OCI-LY1 (cell line): ENCODE measurements at regions not wholly inside any gene's neighbourhood (a gene's known extent, or its start where the extent isn't known, plus 50 kb on each side); places are given as distances from the start of the nearest gene placed in this dataset.

ENCODE experiments used
- H2AFZ ChIP-seq: fragments of 200-600 bp; sonication (generic), shearing (Covaris generic); 2 replicates; pipeline ENCODE4 v1.6.0; 2014; ENCODE audit warnings: antibody characterized with exemption, mild to moderate bottlenecking, low read length
- H3F3A ChIP-seq: fragments of 200-600 bp; sonication (generic), shearing (Covaris generic); 2 replicates; pipeline ENCODE4 v1.6.0; 2014; ENCODE audit warnings: mild to moderate bottlenecking, antibody characterized with exemption, low read length, moderate library complexity; ENCODE audit not compliant: insufficient read depth
- H3K27ac ChIP-seq: fragments of 200-600 bp; sonication (generic); 2 replicates; pipeline ENCODE4 v1.5.1; 2014; ENCODE audit warnings: low read length, mixed run types, mild to moderate bottlenecking, low read depth; ENCODE audit not compliant: poor library complexity, severe bottlenecking
- H3K27me3 ChIP-seq: fragments of 200-600 bp; sonication (generic); 2 replicates; pipeline ENCODE4 v1.6.0; 2014; ENCODE audit warnings: antibody characterized with exemption, mild to moderate bottlenecking, low read length, moderate library complexity; ENCODE audit not compliant: insufficient read depth
- H3K36me3 ChIP-seq: fragments of 200-600 bp; sonication (generic); 2 replicates; pipeline ENCODE4 v1.6.1; 2014; ENCODE audit warnings: mild to moderate bottlenecking, antibody characterized with exemption, low read length, moderate library complexity, mixed read lengths; ENCODE audit not compliant: insufficient read depth
- H3K4me1 ChIP-seq: fragments of 200-600 bp; sonication (generic); 2 replicates; pipeline ENCODE4 v1.5.1; 2014; ENCODE audit warnings: mild to moderate bottlenecking, low read length, moderate library complexity; ENCODE audit not compliant: insufficient read depth, severe bottlenecking
- H3K4me2 ChIP-seq: fragments of 200-600 bp; sonication (generic), shearing (Covaris generic); 2 replicates; pipeline ENCODE4 v1.6.1; 2014; ENCODE audit warnings: low read length
- H3K4me3 ChIP-seq: fragments of 200-600 bp; sonication (generic); 2 replicates; pipeline ENCODE4 v1.5.1; 2014; ENCODE audit warnings: low read length, low read depth, mild to moderate bottlenecking, mixed read lengths; ENCODE audit not compliant: poor library complexity, severe bottlenecking
- H3K79me2 ChIP-seq: fragments of 200-600 bp; shearing (Covaris generic); 2 replicates; pipeline ENCODE4 v1.6.1; 2016; ENCODE audit warnings: mixed run types, low read length, mixed read lengths; ENCODE audit not compliant: insufficient read depth
- H3K9ac ChIP-seq: fragments of 200-600 bp; sonication (generic), shearing (Covaris generic); 2 replicates; pipeline ENCODE4 v1.6.1; 2014; ENCODE audit warnings: mild to moderate bottlenecking, low read length, mixed read lengths
- H3K9me2 ChIP-seq: fragments of 200-600 bp; sonication (generic), shearing (Covaris generic); 2 replicates; pipeline ENCODE4 v1.6.1; 2014; ENCODE audit warnings: low read depth, mild to moderate bottlenecking, low read length, mixed read lengths
- H3K9me3 ChIP-seq: fragments of 200-600 bp; shearing (Covaris generic); 2 replicates; pipeline ENCODE4 v1.6.1; 2014; ENCODE audit warnings: low read length, mixed read lengths
- H4K20me1 ChIP-seq: fragments of 200-600 bp; sonication (generic), shearing (Covaris generic); 2 replicates; pipeline ENCODE4 v1.6.0; 2016; ENCODE audit warnings: mild to moderate bottlenecking, low read length; ENCODE audit not compliant: insufficient read depth
- CTCF ChIP-seq: fragments of 200-600 bp; sonication (generic), shearing (Covaris generic); IDR thresholded peaks from 2 replicates; pipeline ENCODE4 v1.5.1; 2017; ENCODE audit warnings: mild to moderate bottlenecking, antibody characterized with exemption, low read length, moderate library complexity, mixed read lengths
- EZH2 ChIP-seq: fragments of 200-600 bp; sonication (generic), shearing (Covaris generic); IDR thresholded peaks from 2 replicates; pipeline ENCODE4 v1.8.0; 2017; ENCODE audit warnings: borderline replicate concordance, mixed run types, mild to moderate bottlenecking, antibody characterized with exemption, low read length, moderate library complexity, mixed read lengths

- H3K9me3 ChIP-seq, result no peaks in the 10 kb centered on the region
- no peak overlapping the region for H2AFZ ChIP-seq
- H3F3A ChIP-seq, result no peaks in the 10 kb centered on the region
- H3K79me2 ChIP-seq, result no peaks in the 10 kb centered on the region
- H3K9ac ChIP-seq, result no peak overlapping the region
- TF ChIP-seq EZH2, result no peak
- no peak for TF ChIP-seq CTCF
- no peak overlapping the region for H3K27ac ChIP-seq
- no peaks in the 10 kb centered on the region for H3K27me3 ChIP-seq
- no peak overlapping the region for H3K4me2 ChIP-seq
- H3K9me2 ChIP-seq, result no peaks in the 10 kb centered on the region
- H3K4me3 ChIP-seq, result no peak overlapping the region
- no peaks in the 10 kb centered on the region for H3K4me1 ChIP-seq
- no peaks in the 10 kb centered on the region for H3K36me3 ChIP-seq
- no peaks in the 10 kb centered on the region for H4K20me1 ChIP-seq
These were observed 591.6 kb upstream of the PLXNA2 start for GRCh38 chr1:208835781-208836180.

DNA sequence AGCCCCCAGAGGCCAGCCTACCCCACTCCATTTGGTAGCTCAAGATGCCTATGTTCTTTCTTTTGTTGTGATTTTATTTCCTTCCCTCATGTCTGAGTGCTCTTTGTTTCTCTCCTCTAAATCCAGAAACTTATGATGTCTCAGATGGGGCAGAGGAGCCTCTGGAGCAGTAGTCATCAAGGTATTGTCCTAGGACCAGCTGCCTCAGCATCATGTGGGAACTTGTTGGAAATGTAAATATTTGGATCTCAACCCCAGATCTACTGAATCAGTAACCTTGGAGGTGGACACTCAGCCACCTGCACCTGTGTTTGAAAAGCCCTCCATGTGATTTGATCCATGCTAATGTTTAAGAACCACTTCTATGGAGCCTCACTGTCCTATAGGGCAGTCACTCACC is 593.1 kb upstream of the PLXNA2 start:
- Histone ChIP-seq H3K9me2 (no peaks in the 10 kb centered on the region), H3K36me3 (no peaks in the 10 kb centered on the region), H3K4me2 (no peak overlapping the region), H3K9me3 (no peaks in the 10 kb centered on the region), H3K4me3 (no peak overlapping the region), H3F3A (no peaks in the 10 kb centered on the region), H3K27me3 (no peaks in the 10 kb centered on the region), H3K4me1 (no peaks in the 10 kb centered on the region), H3K79me2 (no peaks in the 10 kb centered on the region), H4K20me1 (no peaks in the 10 kb centered on the region), H3K27ac (no peak overlapping the region), H3K9ac (no peak overlapping the region), H2AFZ (no peak overlapping the region)
- TF ChIP-seq CTCF (no peak), EZH2 (no peak)

- H3K9ac ChIP-seq, result no peak overlapping the region
- no peaks in the 10 kb centered on the region for H3K36me3 ChIP-seq
- no peaks in the 10 kb centered on the region for H3F3A ChIP-seq
- H3K4me3 ChIP-seq, result no peak overlapping the region
- no peak overlapping the region for H2AFZ ChIP-seq
- TF ChIP-seq EZH2, result no peak
- no peak for TF ChIP-seq CTCF
- H3K9me2 ChIP-seq, result no peaks in the 10 kb centered on the region
- H4K20me1 ChIP-seq, result no peaks in the 10 kb centered on the region
- no peaks in the 10 kb centered on the region for H3K27me3 ChIP-seq
- H3K27ac ChIP-seq, result no peak overlapping the region
- H3K4me1 ChIP-seq, result no peaks in the 10 kb centered on the region
- H3K4me2 ChIP-seq, result no peak overlapping the region
- H3K79me2 ChIP-seq, result no peaks in the 10 kb centered on the region
- H3K9me3 ChIP-seq, result no peaks in the 10 kb centered on the region
These were observed 597.3 kb upstream of the PLXNA2 start for GRCh38 chr1:208841436-208841835.
